Coronary artery (tissue), 2 donors: ENCODE measurements at regions not wholly inside any gene's neighbourhood (a gene's known extent, or its start where the extent isn't known, plus 50 kb on each side); places are given as distances from the start of the nearest gene placed in this dataset.

Experiments
- DNase-seq: peaks from one replicate; pipeline ENCODE4 v3.0.0-alpha.2; 2017; ENCODE audit warnings: low spot score
- H3K27ac ChIP-seq, 2 donors: fragments of 200-600 bp; sonication (generic); one replicate each; pipeline ENCODE4 v1.5.1; 2016 to 2019
- H3K4me3 ChIP-seq: fragments of 200-600 bp; sonication (generic); 2 replicates; pipeline ENCODE4 v1.5.1; 2016; ENCODE audit warnings: mild to moderate bottlenecking, moderate library complexity
- CTCF ChIP-seq: fragments of 200-600 bp; sonication (generic); IDR thresholded peaks from one replicate; pipeline ENCODE4 v1.5.1; 2019; ENCODE audit warnings: antibody characterized with exemption

GRCh38 chr17:74118504-74118903 lies 85.0 kb upstream of the RPL38 start:
- H3K4me3 ChIP-seq = no peak overlapping the region
- H3K27ac ChIP-seq = no peak overlapping the region
- no peak for TF ChIP-seq CTCF
- no peak for DNase-seq

GRCh38 chr17:74119049-74119580 lies 84.4 kb upstream of the RPL38 start:
- no peak for DNase-seq
- H3K4me3 ChIP-seq = no peak overlapping the region
- H3K27ac ChIP-seq = no peak overlapping the region
- no peak for TF ChIP-seq CTCF

- no peak for DNase-seq
- TF ChIP-seq CTCF = no peak
- no peak overlapping the region for H3K27ac ChIP-seq
- no peak overlapping the region for H3K4me3 ChIP-seq
Observed at GRCh38 chr17:74119965-74120364, 83.5 kb upstream of the RPL38 start.

- DNase-seq = no peak
- no peak overlapping the region for H3K27ac ChIP-seq
- TF ChIP-seq CTCF = no peak
Observed at GRCh38 chr17:74123350-74123749, 80.1 kb upstream of the RPL38 start.

GRCh38 chr17:74123866-74124444 lies 79.5 kb upstream of the RPL38 start:
- no peak for TF ChIP-seq CTCF
- no peak for DNase-seq
- H3K27ac ChIP-seq = no peak overlapping the region
- no peak overlapping the region for H3K4me3 ChIP-seq

More at GRCh38 chr17:74123350-74123749, 80.1 kb upstream of the RPL38 start:
- no peak overlapping the region for H3K4me3 ChIP-seq

GRCh38 chr17:74125156-74125555 lies 78.3 kb upstream of the RPL38 start:
- Histone ChIP-seq H3K4me3 (no peak overlapping the region), H3K27ac (no peak overlapping the region)
- DNase-seq = no peak
- TF ChIP-seq CTCF = no peak

GRCh38 chr17:74126179-74126900 lies 77.1 kb upstream of the RPL38 start:
- Histone ChIP-seq H3K27ac (no peak overlapping the region), H3K4me3 (no peak overlapping the region)
- no peak for TF ChIP-seq CTCF
- DNase-seq = no peak
